ENCODE measurements at regions not wholly inside any gene's neighbourhood (a gene's known extent, or its start where the extent isn't known, plus 50 kb on each side); places are given as distances from the start of the nearest gene placed in this dataset.

GRCh38 chr20:40930561-40930960 is 98.1 kb upstream of the TOP1 start:
- no peaks in the 10 kb centered on the region for H3K36me3 Mint-ChIP-seq (ENCODE audit: low read depth, unreplicated experiment)
- H3K4me2 ChIP-seq (ENCODE audit: low read length): no peak overlapping the region
- no peaks in the 10 kb centered on the region for H3K27me3 ChIP-seq (ENCODE audit: insufficient read depth, low read length)
- no peak overlapping the region for H3K4me3 ChIP-seq (ENCODE audit: insufficient read depth, low read depth, low read length)
- TF ChIP-seq EZH2 (IDR thresholded peaks at IDR 0.05; ENCODE audit: insufficient read depth, low read length) (no peak), CTCF (IDR thresholded peaks at IDR 0.05; ENCODE audit: insufficient read depth, low read depth, low read length) (no peak)
- H4K20me1 ChIP-seq (ENCODE audit: insufficient read depth, low read length): no peaks in the 10 kb centered on the region
- H3K9me3 ChIP-seq (ENCODE audit: insufficient read depth, low read depth, low read length): no peaks in the 10 kb centered on the region
- H3K9me3 Mint-ChIP-seq (ENCODE audit: unreplicated experiment): peaks cover 5% of the 10 kb centered on the region
- H3K9ac ChIP-seq (ENCODE audit: low read length): no peak overlapping the region
- H3K27ac ChIP-seq (ENCODE audit: low read depth, low read length): no peak overlapping the region
- DNase-seq (ENCODE audit: low read depth) (peak; percentile 6), FAIRE-seq (no peak)
- H3K4me1 ChIP-seq (ENCODE audit: insufficient read depth, low read length): peaks cover 3% of the 10 kb centered on the region
- no peaks in the 10 kb centered on the region for H3K4me1 Mint-ChIP-seq (ENCODE audit: low read depth, unreplicated experiment)
- no peaks in the 10 kb centered on the region for H3K79me2 ChIP-seq (ENCODE audit: insufficient read depth, low read length)
- H3K27ac Mint-ChIP-seq (ENCODE audit: unreplicated experiment): no peak overlapping the region
- H3K4me3 Mint-ChIP-seq (ENCODE audit: unreplicated experiment): no peak overlapping the region
- H3K27me3 Mint-ChIP-seq (ENCODE audit: low read depth, unreplicated experiment): peaks cover 6% of the 10 kb centered on the region
- H2AFZ ChIP-seq (ENCODE audit: low read depth, low read length): no peak overlapping the region
- no peaks in the 10 kb centered on the region for H3K36me3 ChIP-seq (ENCODE audit: insufficient read depth, low read length)

GRCh38 chr20:40931410-40932044 is 97.1 kb upstream of the TOP1 start:
- no peak overlapping the region for H3K4me3 ChIP-seq (ENCODE audit: insufficient read depth, low read depth, low read length)
- no peak for FAIRE-seq
- Mint-ChIP-seq H3K27me3 (ENCODE audit: low read depth, unreplicated experiment) (peaks cover under 1% of the 10 kb centered on the region), H3K27ac (ENCODE audit: unreplicated experiment) (no peak overlapping the region), H3K4me1 (ENCODE audit: low read depth, unreplicated experiment) (no peaks in the 10 kb centered on the region), H3K4me3 (ENCODE audit: unreplicated experiment) (no peak overlapping the region), H3K9me3 (ENCODE audit: unreplicated experiment) (peaks cover 5% of the 10 kb centered on the region), H3K36me3 (ENCODE audit: low read depth, unreplicated experiment) (no peaks in the 10 kb centered on the region)
- no peaks in the 10 kb centered on the region for H3K79me2 ChIP-seq (ENCODE audit: insufficient read depth, low read length)
- H3K4me2 ChIP-seq (ENCODE audit: low read length): no peak overlapping the region
- H3K27me3 ChIP-seq (ENCODE audit: insufficient read depth, low read length): no peaks in the 10 kb centered on the region
- H4K20me1 ChIP-seq (ENCODE audit: insufficient read depth, low read length): no peaks in the 10 kb centered on the region
- no peak for DNase-seq (ENCODE audit: low read depth)
- no peaks in the 10 kb centered on the region for H3K36me3 ChIP-seq (ENCODE audit: insufficient read depth, low read length)
- no peak for TF ChIP-seq EZH2 (IDR thresholded peaks at IDR 0.05; ENCODE audit: insufficient read depth, low read length)
- no peak for TF ChIP-seq CTCF (IDR thresholded peaks at IDR 0.05; ENCODE audit: insufficient read depth, low read depth, low read length)
- no peak overlapping the region for H3K27ac ChIP-seq (ENCODE audit: low read depth, low read length)
- H3K4me1 ChIP-seq (ENCODE audit: insufficient read depth, low read length): peaks cover 3% of the 10 kb centered on the region
- H3K9ac ChIP-seq (ENCODE audit: low read length): no peak overlapping the region
- H3K9me3 ChIP-seq (ENCODE audit: insufficient read depth, low read depth, low read length): no peaks in the 10 kb centered on the region
- H2AFZ ChIP-seq (ENCODE audit: low read depth, low read length): no peak overlapping the region

- Mint-ChIP-seq H3K27ac (ENCODE audit: unreplicated experiment) (no peak overlapping the region), H3K4me1 (ENCODE audit: low read depth, unreplicated experiment) (no peaks in the 10 kb centered on the region), H3K27me3 (ENCODE audit: low read depth, unreplicated experiment) (peaks cover 2% of the 10 kb centered on the region), H3K9me3 (ENCODE audit: unreplicated experiment) (peaks cover 5% of the 10 kb centered on the region), H3K4me3 (ENCODE audit: unreplicated experiment) (no peak overlapping the region), H3K36me3 (ENCODE audit: low read depth, unreplicated experiment) (no peaks in the 10 kb centered on the region)
- Histone ChIP-seq H3K4me3 (ENCODE audit: insufficient read depth, low read depth, low read length) (no peak overlapping the region), H3K27ac (ENCODE audit: low read depth, low read length) (no peak overlapping the region), H3K79me2 (ENCODE audit: insufficient read depth, low read length) (no peaks in the 10 kb centered on the region), H4K20me1 (ENCODE audit: insufficient read depth, low read length) (no peaks in the 10 kb centered on the region), H3K4me1 (ENCODE audit: insufficient read depth, low read length) (peaks cover 3% of the 10 kb centered on the region), H3K4me2 (ENCODE audit: low read length) (no peak overlapping the region), H3K9me3 (ENCODE audit: insufficient read depth, low read depth, low read length) (no peaks in the 10 kb centered on the region), H3K9ac (ENCODE audit: low read length) (no peak overlapping the region), H3K36me3 (ENCODE audit: insufficient read depth, low read length) (no peaks in the 10 kb centered on the region), H3K27me3 (ENCODE audit: insufficient read depth, low read length) (no peaks in the 10 kb centered on the region), H2AFZ (ENCODE audit: low read depth, low read length) (no peak overlapping the region)
- FAIRE-seq (no peak), DNase-seq (ENCODE audit: low read depth) (no peak)
- TF ChIP-seq EZH2 (IDR thresholded peaks at IDR 0.05; ENCODE audit: insufficient read depth, low read length) (no peak), CTCF (IDR thresholded peaks at IDR 0.05; ENCODE audit: insufficient read depth, low read depth, low read length) (no peak)
Observed at GRCh38 chr20:40932436-40932835, 96.2 kb upstream of the TOP1 start.
